Activated CD8-positive, alpha-beta memory T cell treated with anti-CD3 and anti-CD28 coated beads for 24 hours (primary cell): ENCODE measurements at regions not wholly inside any gene's neighbourhood (a gene's known extent, or its start where the extent isn't known, plus 50 kb on each side); places are given as distances from the start of the nearest gene placed in this dataset.
A peak's percentile ranks its signal among the peaks of the same experiment; 100 is the strongest.

Experiments
- DNase-seq: peaks from one replicate; pipeline ENCODE4 v3.0.0-alpha.2; 2020

GRCh38 chr2:191516260-191516659, 161.7 kb upstream of the NABP1 start:
- DNase-seq: no peak

GRCh38 chr2:191521608-191522208, 156.2 kb upstream of the NABP1 start:
- no peak for DNase-seq

- no peak for DNase-seq
Measured at GRCh38 chr2:191522478-191523120, 155.3 kb upstream of the NABP1 start.

- DNase-seq: no peak
Measured at GRCh38 chr2:191526091-191526490, 151.8 kb upstream of the NABP1 start.

- no peak for DNase-seq
Measured at GRCh38 chr2:191526536-191526935, 151.4 kb upstream of the NABP1 start.

GRCh38 chr2:191526953-191527556, 150.9 kb upstream of the NABP1 start:
- DNase-seq: no peak

GRCh38 chr2:191530618-191531017, 147.3 kb upstream of the NABP1 start:
- no peak for DNase-seq

GRCh38 chr2:191533693-191534180, 144.2 kb upstream of the NABP1 start:
- DNase-seq: no peak

GRCh38 chr2:191537921-191538320, 140.0 kb upstream of the NABP1 start:
- no peak for DNase-seq

GRCh38 chr2:191538334-191538903, 139.5 kb upstream of the NABP1 start:
- no peak for DNase-seq

- DNase-seq: no peak
Measured at GRCh38 chr2:191539068-191539467, 138.9 kb upstream of the NABP1 start.

GRCh38 chr2:191540681-191541080, 137.3 kb upstream of the NABP1 start:
- no peak for DNase-seq

- DNase-seq: no peak
Measured at GRCh38 chr2:191543708-191544107, 134.2 kb upstream of the NABP1 start.

- DNase-seq: no peak
Measured at GRCh38 chr2:191544461-191545062, 133.4 kb upstream of the NABP1 start.

- no peak for DNase-seq
Measured at GRCh38 chr2:191545361-191545760, 132.6 kb upstream of the NABP1 start.

GRCh38 chr2:191552066-191552465, 125.9 kb upstream of the NABP1 start:
- DNase-seq: no peak

GRCh38 chr2:191554240-191554639, 123.7 kb upstream of the NABP1 start:
- no peak for DNase-seq

GRCh38 chr2:191555092-191555742, 122.7 kb upstream of the NABP1 start:
- DNase-seq: peak; percentile 90

GRCh38 chr2:191556463-191556862, 121.5 kb upstream of the NABP1 start:
- DNase-seq: no peak

- DNase-seq: no peak
Measured at GRCh38 chr2:191557841-191558240, 120.1 kb upstream of the NABP1 start.

GRCh38 chr2:191559569-191559968, 118.4 kb upstream of the NABP1 start:
- DNase-seq: no peak

- DNase-seq: no peak
Measured at GRCh38 chr2:191560411-191560980, 117.4 kb upstream of the NABP1 start.

- DNase-seq: no peak
Measured at GRCh38 chr2:191565120-191565519, 112.8 kb upstream of the NABP1 start.
